ENCODE measurements at regions not wholly inside any gene's neighbourhood (a gene's known extent, or its start where the extent isn't known, plus 50 kb on each side); places are given as distances from the start of the nearest gene placed in this dataset.

DNA sequence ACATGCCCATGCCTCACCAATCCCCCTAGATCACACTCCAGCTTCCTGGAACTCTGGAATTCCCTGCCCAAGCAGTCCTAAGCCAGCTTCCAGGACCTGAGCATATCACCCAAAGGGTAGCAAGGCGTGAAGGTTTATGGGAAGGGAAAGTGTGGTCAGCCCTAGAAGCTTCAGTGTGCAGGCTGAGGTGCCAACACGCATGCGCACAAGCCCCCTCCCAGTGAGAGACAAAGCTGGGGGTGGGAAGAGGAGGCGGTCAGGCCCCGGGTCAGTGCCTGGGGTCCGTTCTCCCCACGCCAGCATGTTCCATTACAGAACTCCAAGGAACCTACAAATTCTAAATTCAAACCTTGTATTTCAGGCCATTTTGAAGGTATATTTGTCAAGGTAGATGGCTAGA is 103.6 kb upstream of the C7orf33 start:
- intact Hi-C loops (cut with DNase I, micrococcal nuclease): loop anchor here in 1 of 2 donors (10.0 kb wide), 1 partner anchor 222 kb away; no protein-coding TSS in a partner anchor
- DNase-seq (no peak), ATAC-seq (no peak)
- Histone ChIP-seq H3K9me3 (no peaks in the 10 kb centered on the region), H3K36me3 (ENCODE audit: low read depth) (no peaks in the 10 kb centered on the region), H3K4me3 (no peak overlapping the region), H3K4me1 (ENCODE audit: low read depth) (peaks cover 19% of the 10 kb centered on the region)
- TF ChIP-seq, protein P1, sequence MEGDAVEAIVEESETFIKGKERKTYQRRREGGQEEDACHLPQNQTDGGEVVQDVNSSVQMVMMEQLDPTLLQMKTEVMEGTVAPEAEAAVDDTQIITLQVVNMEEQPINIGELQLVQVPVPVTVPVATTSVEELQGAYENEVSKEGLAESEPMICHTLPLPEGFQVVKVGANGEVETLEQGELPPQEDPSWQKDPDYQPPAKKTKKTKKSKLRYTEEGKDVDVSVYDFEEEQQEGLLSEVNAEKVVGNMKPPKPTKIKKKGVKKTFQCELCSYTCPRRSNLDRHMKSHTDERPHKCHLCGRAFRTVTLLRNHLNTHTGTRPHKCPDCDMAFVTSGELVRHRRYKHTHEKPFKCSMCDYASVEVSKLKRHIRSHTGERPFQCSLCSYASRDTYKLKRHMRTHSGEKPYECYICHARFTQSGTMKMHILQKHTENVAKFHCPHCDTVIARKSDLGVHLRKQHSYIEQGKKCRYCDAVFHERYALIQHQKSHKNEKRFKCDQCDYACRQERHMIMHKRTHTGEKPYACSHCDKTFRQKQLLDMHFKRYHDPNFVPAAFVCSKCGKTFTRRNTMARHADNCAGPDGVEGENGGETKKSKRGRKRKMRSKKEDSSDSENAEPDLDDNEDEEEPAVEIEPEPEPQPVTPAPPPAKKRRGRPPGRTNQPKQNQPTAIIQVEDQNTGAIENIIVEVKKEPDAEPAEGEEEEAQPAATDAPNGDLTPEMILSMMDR (IDR thresholded peaks at IDR 0.05): no peak

DNA sequence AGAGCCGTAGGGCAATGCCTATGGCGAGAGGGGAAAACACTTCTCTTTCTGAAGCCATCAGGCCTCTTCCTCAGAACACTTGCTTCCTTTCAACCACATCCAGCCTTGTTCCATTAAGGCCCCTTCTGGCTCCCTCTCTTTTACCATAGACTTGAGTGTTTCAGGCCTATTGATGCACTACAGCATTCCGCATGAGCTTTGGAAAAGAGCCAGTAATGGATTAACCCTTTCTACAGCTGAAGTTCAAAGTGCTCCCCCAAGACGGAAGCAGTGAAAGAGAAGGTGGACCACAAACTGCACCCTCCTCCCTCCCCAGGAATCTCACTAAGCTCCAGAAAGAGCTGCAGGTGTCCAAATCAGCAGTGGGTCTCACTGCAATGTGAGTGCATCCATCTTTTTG is 102.7 kb upstream of the C7orf33 start:
- ATAC-seq: no peak
- intact Hi-C loops (cut with DNase I, micrococcal nuclease): loop anchor here in 1 of 2 donors (10.0 kb wide), 1 partner anchor 223 kb away; no protein-coding TSS in a partner anchor
- TF ChIP-seq, protein P1 (IDR thresholded peaks at IDR 0.05): no peak

GRCh38 chr7:148489678-148490077 is 100.9 kb upstream of the C7orf33 start:
- DNase-seq (no peak), ATAC-seq (no peak)
- Histone ChIP-seq H3K4me3 (no peak overlapping the region), H3K4me1 (ENCODE audit: low read depth) (peaks cover 10% of the 10 kb centered on the region), H3K9me3 (no peaks in the 10 kb centered on the region), H3K36me3 (ENCODE audit: low read depth) (no peaks in the 10 kb centered on the region)
- TF ChIP-seq, protein P1 (IDR thresholded peaks at IDR 0.05): no peak
- intact Hi-C loops (cut with DNase I, micrococcal nuclease): loop anchor here in 1 of 2 donors (10.0 kb wide), 1 partner anchor 225 kb away; no protein-coding TSS in a partner anchor

More for the DNA sequence above, 102.7 kb upstream of the C7orf33 start:
- Histone ChIP-seq H3K4me1 (ENCODE audit: low read depth) (peaks cover 19% of the 10 kb centered on the region), H3K36me3 (ENCODE audit: low read depth) (no peaks in the 10 kb centered on the region), H3K4me3 (no peak overlapping the region), H3K9me3 (no peaks in the 10 kb centered on the region)
- DNase-seq: no peak

GRCh38 chr7:148492157-148492860 is 98.3 kb upstream of the C7orf33 start:
- ATAC-seq (no peak), DNase-seq (no peak)
- no peaks in the 10 kb centered on the region for H3K9me3 ChIP-seq
- no peaks in the 10 kb centered on the region for H3K36me3 ChIP-seq (ENCODE audit: low read depth)
- TF ChIP-seq, protein P1 (IDR thresholded peaks at IDR 0.05): no peak
- intact Hi-C loops (cut with DNase I, micrococcal nuclease): no loop called here
- H3K4me1 ChIP-seq (ENCODE audit: low read depth): no peaks in the 10 kb centered on the region
- no peak overlapping the region for H3K4me3 ChIP-seq

- no peak overlapping the region for H3K4me3 ChIP-seq
- TF ChIP-seq, protein P1 (IDR thresholded peaks at IDR 0.05): no peak
- H3K9me3 ChIP-seq: no peaks in the 10 kb centered on the region
- no peaks in the 10 kb centered on the region for H3K4me1 ChIP-seq (ENCODE audit: low read depth)
- no peak for DNase-seq
- intact Hi-C loops (cut with DNase I, micrococcal nuclease): no loop called here
- no peaks in the 10 kb centered on the region for H3K36me3 ChIP-seq (ENCODE audit: low read depth)
- ATAC-seq: no peak
Measured at GRCh38 chr7:148495605-148496004, 95.0 kb upstream of the C7orf33 start.
